Stimulated activated CD8-positive, alpha-beta memory T cell treated with anti-CD3 and anti-CD28 coated beads, Interleukin-15, amount 100 ng/mL, for 1 hour (primary cell): ENCODE measurements at regions not wholly inside any gene's neighbourhood (a gene's known extent, or its start where the extent isn't known, plus 50 kb on each side); places are given as distances from the start of the nearest gene placed in this dataset.

Experiments used
- DNase-seq: peaks from one replicate; pipeline ENCODE4 v3.0.0-alpha.2; 2020; ENCODE audit warnings: low read depth

DNA sequence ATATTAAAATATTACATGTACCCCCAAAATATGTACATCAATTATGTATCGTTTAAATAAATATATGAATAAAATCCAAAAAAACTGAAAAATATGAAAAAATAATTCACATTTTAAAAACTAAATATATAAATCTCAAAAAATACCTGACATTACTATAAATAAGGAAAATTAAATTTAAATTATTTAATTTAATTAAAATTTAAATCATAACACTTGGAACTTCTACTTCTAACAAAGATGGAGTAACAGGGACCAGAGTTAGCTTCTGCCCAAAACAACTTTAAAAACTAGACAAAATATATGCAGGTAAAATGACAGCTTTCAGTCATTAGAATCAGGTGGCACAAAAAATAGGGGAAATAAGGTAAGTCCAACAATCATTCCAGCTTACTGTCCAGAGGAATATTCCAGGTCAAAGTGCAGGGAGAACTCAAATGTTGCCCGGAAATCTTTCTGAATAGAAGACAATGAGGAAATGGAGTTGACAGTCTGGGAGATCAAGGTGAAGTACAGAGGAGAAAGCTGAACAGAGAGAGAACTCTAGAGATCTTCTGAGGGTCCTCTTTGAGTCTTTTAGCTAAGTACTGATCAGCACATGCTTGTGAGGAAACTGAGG lies 207.7 kb upstream of the ATP11B start:
- DNase-seq = no peak

DNA sequence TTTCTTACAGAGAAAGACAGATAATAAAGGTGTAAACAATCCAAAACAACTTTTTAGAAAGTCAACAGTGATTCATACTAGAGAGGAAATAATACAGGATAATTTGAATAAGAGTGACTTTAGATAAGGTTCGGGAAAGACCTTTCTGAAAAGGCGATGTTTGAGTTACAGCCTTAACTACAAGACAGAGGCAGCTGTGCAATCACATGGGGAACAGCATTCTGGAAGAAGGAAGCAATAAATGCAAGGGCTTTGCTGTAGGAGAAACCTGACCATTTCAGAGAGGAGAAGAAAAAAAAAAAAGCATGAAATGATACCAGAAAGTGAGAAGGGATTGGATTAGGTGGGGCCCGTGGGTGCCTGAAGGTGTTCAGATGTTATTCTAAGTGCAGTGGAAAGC lies 200.6 kb upstream of the ATP11B start:
- no peak for DNase-seq

DNA sequence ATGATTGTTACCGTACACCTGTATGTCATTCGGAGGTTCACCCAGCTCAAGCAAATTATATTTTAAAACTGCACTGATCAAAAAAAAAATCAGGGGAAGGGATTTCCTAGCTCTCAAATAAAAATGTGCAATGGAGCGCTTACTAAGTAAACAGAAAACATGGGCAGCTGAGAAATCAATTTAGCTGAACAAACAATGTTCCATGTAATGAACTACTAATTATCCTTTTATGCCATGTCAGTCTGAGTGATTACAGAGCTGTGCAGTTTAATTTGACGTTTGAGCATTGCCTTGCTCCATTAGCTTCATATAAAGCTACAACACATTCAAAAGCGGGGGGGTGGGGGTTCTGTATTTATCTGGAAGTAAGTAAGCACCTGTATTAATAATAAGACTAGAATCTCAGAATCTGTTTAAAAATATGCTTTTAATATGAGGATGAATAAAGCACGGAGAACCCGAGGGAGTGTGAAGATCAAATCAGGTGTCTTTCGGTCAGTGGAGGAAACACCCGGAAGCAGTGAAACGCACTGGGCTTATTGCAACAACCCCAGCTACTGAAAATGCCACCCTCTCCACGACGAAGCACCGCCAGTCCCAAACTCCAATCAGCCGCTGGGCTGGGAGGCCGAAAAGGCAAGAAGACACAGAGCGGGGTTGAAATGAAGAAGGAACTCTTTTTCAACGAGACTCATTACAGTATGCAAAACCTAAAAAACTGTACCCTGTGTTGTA lies 196.5 kb upstream of the ATP11B start:
- no peak for DNase-seq

DNA sequence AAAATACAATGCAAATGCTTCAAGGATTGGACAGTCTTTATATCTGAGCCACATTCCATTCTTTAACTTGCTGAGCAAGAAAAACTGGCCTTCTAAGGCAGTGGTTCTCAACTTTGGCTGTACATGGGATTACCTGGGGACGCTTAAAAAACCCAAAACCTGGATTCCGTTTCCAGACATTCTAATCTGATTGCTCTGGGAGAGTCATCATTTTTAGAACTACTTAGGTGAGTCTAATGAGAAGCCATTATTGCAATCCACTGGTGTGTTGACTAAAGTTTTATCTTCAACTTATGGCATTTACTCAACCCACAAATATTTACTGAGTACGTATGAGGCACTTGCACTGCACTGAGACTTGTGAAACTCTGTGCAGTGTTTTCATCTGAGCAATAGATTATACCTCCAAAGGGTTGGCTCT lies 195.7 kb upstream of the ATP11B start:
- no peak for DNase-seq

DNA sequence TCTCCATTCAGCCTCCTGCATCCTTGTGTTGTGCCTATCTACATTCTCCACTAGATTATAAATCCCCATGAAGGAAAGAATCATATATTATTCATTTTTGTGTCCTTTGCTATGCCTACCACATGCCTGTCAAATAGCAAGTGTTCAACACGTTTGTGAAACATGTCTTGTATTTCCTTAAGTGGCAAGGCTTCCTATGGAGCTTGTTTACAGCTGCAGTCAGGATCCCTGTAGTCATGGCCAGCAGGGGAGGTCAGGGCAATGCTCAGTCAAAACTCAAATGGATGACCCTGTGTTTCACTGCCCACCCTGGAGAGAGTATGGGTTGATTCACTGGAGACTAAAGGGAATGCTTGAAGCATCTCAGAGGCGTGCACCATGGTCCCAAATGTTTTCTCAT lies 191.7 kb upstream of the ATP11B start:
- no peak for DNase-seq

DNA sequence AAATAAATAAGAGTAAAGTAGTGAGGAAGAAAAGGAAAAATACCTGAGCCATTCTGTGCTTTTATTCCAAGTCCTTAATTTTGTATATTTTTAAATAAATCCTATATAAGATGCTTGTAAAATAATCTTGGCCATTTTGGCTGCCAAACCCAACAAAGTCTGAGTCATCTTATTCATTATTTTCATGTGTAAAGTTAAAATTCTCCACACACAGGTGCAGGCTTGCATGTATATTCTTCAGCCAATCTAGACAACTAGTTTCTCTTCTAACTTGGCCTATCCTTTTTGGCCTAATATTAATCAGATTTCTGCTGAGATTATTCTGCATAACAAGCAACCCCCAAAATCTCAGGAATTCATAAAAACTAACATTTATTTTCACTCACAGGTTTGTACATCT lies 189.8 kb upstream of the ATP11B start:
- DNase-seq = no peak

DNA sequence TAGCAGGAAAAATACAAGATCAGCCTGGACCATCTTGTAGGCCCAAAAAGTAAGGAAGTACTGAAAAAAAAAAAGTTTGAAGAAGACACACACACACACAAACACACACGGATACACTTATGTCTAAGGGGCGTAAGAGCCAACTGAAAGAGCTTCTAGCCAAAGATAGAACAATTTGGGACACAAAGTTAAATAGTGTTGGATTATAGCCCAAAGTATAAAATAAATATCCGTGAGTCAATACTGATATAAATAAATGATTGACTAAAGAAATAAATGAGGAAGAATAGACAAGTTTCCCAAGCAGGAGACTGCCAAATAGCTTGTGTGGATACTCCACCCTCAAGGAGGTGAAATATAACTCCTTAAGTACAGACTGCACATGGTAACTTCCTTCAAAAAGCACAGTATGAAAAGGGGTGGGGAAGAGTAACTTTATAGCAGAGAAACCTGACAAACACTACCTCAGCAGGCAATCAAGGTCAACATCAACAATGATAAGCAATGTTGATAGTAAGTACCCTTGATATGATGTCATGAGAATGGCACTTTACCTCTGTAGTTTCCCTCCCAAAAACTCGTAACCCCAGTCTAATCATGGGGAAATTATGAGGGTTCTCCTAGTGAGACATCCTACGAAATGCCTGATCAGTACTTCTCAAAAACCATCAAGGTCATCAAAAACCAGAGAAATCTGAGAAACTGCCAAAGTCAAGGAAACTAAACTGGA lies 187.3 kb upstream of the ATP11B start:
- no peak for DNase-seq

DNA sequence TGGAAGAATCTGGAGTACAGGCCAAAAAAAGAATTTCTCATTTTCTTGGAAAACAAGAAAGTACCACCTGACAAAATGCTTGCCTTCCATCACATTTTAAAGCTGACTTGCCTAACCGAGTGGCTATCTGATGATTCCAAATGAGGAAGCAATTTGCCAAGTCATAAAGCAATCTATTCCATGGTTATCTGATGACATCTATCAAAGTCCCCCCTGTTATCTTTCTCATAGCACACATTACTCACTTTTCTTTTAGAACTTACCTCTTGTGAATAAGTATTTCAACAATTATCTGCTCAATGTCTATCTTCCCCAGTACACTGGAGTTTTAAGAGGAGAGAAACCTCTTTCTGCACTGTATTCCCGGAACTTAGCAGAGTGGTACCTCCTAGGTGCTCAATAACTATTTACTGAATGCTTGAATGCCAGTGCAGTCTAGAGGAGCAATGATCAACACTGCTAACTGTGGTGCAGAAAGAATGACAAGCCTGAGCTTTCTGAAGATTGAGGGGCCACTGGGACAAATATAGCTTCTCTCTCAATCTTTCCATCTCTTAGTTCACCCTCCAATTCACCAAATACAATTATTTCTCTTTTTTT lies 186.3 kb upstream of the ATP11B start:
- no peak for DNase-seq

DNA sequence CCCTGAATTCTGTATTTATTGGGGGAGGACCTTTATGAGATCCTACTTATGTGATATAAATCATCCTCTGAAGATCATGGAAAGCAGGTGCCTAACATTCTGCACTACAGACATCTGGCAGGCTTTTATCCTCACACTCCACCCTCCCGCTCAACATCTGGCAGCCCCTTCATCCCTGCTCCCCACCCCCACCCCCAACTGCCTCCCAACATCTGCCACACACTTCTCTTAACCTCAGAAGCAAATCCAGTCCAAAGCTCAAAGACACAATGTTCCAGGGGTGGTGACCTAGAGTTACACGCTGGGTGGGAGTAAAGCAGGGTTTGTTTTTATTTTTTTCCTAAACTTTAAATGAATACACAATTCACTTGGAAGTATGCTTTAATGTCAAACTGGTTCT lies 184.5 kb upstream of the ATP11B start:
- no peak for DNase-seq

DNA sequence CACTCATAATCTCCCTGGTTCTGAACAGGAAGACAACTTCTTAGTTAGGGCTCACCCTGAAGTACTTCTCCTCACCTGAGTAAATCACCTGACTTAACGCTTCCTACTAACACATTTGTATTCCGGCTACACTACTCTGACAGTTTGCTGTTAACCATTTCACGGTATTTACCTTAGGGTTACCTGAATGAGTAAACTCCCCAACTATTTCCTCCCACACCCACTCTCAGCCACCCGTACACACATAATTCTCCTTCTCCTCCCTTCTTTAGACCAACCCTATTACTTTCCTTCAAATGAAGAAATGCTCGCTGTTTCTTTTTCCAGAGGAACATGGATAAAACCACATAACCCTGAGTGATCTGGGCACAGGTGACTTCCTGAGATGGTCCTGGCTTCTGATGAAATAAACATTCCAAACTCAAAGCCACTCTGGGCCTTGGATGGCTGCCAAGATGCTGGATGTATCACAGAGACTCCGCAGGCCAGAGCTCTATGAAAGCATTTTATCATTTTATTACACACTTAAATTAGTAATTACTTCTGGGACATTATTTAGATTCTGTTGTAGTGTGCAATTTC lies 183.6 kb upstream of the ATP11B start:
- DNase-seq = no peak

DNA sequence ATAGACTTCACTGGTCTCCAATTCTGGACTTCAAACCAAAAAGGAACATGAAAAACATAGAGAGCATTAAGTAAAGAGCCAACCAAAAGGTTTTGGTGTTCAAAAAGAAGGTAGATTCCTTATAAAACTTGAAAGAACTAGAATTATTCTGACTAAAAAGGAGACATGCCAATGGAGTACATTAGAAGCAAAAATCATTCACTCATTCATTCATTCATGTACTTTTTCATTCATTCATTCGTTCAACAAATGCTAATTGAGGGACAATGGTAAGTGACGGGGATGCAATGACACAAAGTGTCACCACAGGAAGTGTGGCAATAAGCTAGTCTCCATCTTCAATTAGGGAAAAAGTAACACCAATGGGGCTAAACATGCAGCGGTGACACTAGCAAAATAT lies 181.0 kb upstream of the ATP11B start:
- no peak for DNase-seq

DNA sequence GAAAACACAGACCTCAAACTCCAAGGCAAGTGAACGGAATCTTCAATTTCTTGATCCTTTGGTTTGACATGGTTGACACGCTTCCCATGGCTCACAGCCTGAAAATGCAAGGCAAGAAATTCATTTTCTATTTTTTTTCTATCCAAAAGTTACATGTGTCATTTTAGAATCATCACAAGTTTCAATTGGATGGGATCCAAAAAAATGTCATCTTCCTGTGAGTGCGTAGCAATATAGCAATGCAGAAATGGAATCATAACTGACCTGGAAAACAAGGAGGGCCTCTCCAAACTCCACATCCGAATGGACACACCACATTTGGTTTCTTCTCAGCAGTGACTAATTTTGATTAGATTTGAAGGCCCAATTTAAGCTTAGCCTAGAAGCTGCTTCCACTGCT lies 175.8 kb upstream of the ATP11B start:
- DNase-seq = no peak

DNA sequence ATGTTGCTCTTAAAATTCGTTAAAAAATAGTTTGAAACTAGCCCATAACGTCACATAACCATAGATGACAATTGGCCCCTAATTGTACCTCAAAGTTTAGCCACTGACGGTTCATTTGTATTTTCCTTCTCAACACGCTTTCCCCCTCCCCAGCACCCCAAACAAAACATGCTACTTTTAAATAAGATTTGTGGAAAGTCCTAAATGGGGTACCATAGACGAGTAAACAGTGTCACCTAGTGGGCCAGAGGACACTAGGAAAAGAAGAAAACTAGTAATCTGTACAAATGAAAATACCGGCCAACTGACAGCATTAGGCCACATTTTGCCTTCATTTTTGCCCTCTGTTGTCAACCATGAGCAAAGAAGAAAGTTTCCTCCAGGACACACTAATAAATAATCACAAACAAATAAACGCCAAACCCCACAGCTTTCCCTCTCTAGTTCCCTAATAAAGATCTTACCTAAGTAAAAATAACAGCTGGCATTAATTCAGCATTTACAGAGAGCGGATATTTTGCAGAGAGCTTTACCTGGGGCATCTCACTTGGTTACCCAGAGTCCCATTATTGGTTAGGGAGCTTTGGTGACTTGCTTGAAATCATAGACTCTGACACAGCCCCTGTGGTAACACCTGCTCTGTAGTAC lies 175.1 kb upstream of the ATP11B start:
- DNase-seq = no peak

DNA sequence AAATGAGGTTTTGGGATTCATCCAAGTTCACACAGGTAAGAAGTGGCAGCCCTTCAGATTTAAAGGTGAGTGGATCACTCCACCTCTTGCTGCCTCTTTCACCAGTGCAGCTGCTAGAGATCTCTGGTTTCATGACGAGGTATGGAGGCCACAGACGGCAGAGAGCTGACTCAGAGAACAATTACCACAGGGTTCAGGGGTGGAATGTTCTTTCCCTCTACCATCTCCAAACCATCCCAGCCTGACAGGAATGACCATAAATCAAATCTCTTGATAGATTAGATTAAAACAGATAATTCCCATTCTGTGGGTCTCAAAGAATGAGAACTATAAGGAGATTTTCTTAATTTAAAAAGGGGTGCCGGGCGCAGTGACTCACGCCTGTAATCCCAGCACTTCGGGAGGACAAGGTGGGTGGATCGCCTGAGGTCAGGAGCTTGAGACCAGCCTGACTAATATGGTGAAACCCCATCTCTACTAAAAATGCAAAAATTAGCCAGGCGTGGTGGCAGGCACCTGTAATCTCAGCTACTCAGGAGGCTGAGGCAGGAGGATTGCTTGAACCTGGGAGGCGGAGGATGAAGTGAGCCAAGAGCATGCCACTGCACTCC lies 174.2 kb upstream of the ATP11B start:
- DNase-seq = no peak

DNA sequence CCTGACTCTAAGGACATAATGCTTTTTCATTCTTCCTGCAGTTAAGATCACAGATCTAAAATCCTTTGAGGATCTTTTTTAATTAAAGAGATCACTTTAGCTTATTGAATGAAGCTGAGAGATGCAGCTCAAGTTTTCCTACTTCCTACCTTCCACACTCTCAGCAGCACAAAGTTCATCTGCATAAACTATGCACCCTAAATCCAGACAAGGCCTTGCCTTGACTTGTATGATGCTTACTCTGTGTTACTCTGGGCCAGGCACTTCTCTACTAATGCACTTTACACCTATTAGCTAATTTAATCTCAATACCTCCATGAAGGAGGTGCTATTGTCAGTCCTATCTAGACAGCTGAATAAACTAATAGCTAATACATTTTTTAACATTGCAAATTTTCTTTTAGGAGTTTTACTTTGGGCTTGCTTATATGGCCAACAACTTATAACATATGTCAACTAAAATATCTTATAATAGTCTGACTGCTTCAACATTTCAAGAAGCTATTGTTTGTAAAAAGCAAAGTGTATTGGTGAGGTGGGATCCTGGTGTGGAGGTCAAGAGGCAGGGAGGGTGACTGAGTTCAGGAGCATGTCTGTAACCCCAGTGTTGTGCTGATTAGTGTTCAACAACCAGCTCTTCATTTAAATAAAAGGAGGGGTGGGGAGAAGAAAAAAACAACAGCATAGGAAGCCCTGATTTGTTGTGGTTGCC lies 172.4 kb upstream of the ATP11B start:
- no peak for DNase-seq

DNA sequence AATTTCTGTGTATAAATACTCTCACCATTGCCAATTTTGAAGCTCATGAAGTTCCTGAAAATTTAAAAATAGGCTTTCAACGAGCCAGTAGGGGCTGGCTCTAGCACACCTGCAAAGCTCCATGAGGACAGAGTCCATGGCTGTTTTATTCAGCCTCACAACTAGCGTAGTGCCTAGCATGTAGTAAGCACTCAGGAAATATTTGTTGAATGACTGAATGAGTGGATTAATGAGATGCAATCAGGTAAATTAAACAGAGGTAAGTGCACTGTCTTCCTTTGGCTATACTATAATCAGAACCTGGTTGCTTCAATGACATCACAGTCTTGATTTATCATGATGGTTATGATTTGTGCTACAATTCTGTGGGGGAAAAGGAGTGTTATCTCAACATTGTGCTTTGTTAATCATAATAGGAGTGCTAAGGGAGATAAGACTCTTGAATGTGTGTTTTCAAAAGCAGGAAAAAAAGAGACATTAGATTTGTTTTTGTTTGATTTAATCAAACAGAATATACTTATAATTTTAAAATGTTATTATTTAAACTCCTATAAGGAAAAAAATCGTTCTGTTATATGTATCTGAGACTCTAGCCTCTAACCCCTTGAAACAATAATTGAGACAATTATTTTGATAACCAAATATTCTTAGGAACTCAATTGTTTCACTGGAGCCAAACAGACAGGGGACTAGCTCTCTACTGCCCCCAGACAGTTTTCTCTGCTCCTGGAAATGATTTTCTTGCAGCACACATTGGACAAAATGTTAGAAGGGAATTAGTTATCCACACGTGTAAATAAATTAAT lies 171.7 kb upstream of the ATP11B start:
- DNase-seq = no peak

DNA sequence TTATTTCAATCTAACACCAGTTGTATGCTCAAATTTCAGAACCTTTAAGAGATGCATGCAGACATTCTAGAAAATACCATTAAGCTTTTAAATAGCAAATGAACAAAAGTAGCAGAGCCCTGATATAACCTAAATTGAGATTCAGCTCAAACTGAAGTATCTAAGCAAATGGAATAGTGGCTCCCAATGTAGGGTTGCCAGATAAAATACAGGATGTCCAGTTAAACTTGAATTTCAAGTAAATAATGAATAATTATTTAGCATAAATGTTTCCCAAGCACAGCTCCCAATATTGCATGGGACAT lies 171.1 kb upstream of the ATP11B start:
- DNase-seq = no peak

DNA sequence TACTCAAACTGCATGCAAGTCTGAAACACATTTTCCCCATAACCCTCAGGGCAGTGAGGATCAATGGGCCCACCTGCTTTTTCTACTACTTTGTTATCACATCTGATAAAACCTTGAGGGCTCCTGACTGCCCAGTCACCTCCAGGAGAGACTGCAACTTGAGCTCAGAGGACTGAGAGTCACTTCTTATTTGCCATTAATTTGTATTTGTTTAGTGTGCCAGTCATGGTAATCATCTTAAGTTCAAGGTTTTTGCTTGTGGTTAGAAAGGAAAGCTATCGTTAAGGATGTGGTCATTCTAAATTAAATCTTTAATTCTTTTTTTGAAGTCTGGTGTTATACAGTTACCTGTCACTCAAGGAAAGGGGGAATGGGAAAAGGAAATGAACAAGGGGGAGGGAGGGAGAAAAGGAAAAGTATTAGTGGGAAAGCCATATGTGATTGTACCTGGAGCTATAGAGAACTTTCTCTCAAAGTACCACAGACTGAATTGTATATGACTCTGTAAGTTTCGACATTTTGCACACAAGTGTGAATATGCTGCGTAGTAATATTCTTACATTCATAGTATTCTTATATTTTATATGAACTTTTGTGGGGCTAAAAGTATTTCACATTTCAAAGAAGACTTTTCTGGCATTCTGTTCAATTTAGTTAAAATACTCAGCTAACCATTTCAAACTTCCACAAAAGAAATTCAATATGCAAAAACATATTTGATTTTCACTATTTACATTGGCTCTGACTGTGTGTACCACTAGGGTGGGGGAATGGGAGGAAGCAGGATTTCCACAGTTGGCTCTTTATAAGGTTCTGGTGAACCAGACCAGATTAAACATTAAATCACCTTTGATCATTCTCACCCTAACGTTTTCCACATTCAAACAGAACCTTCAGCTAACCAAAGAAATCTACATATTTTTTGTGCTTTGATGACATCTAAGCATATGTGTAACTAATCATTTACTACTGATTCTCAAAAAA lies 166.5 kb upstream of the ATP11B start:
- no peak for DNase-seq

DNA sequence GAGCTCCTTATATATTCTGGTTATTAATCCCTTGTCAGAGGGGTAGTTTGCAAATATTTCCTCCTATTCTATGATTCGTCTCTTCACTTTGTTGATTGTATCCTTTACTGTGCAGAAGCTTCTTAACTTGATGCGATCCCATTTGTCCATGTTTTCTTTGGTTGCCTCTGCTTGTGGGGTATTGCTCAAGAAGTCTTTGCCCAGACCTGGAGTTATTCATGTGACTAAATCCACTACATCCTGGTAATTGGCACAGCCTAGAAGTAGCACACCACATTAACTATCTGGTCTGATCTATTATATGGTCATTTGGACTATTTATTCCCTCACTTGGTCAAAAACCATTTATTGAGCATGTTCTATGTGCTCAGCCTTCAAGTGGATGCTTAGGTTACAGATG lies 164.8 kb upstream of the ATP11B start:
- no peak for DNase-seq
